Nephron progenitor cell (in vitro differentiated cells): ENCODE measurements at regions not wholly inside any gene's neighbourhood (a gene's known extent, or its start where the extent isn't known, plus 50 kb on each side); places are given as distances from the start of the nearest gene placed in this dataset.

Experiments
- DNase-seq: peaks from one replicate; pipeline ENCODE4 v3.0.0; 2021
- H3K27ac Mint-ChIP-seq: 2 replicates; pipeline ENCODE4 v1.8.0; 2021; ENCODE audit warnings: mild to moderate bottlenecking, moderate library complexity, mixed read lengths
- H3K27me3 Mint-ChIP-seq: 2 replicates; pipeline ENCODE4 v1.8.0; 2021; ENCODE audit warnings: mild to moderate bottlenecking, low read depth, mixed read lengths; ENCODE audit not compliant: poor library complexity
- H3K36me3 Mint-ChIP-seq: 2 replicates; pipeline ENCODE4 v1.8.0; 2021; ENCODE audit warnings: low read depth, mixed read lengths
- H3K4me1 Mint-ChIP-seq: 2 replicates; pipeline ENCODE4 v1.8.0; 2021; ENCODE audit warnings: mixed read lengths
- H3K4me3 Mint-ChIP-seq: 2 replicates; pipeline ENCODE4 v1.8.0; 2021; ENCODE audit warnings: mild to moderate bottlenecking, moderate library complexity, mixed read lengths
- H3K9me3 Mint-ChIP-seq: 2 replicates; pipeline ENCODE4 v1.8.0; 2021; ENCODE audit warnings: mild to moderate bottlenecking, moderate library complexity, mixed read lengths
- CTCF ChIP-seq: fragments of 200-600 bp; sonication (generic); IDR thresholded peaks from 2 replicates; pipeline ENCODE4 v1.5.0; 2021; ENCODE audit warnings: antibody characterized with exemption

GRCh38 chr12:24155042-24155441 lies 205.6 kb upstream of the SOX5 start:
- no peaks in the 10 kb centered on the region for H3K36me3 Mint-ChIP-seq
- H3K4me1 Mint-ChIP-seq: peaks cover 23% of the 10 kb centered on the region
- H3K4me3 Mint-ChIP-seq: no peak overlapping the region
- TF ChIP-seq CTCF: no peak
- DNase-seq: no peak
- H3K27me3 Mint-ChIP-seq: no peaks in the 10 kb centered on the region
- no peak overlapping the region for H3K27ac Mint-ChIP-seq
- no peaks in the 10 kb centered on the region for H3K9me3 Mint-ChIP-seq

GRCh38 chr12:24153079-24153478 lies 203.6 kb upstream of the SOX5 start:
- H3K27ac Mint-ChIP-seq: no peak overlapping the region
- H3K9me3 Mint-ChIP-seq: no peaks in the 10 kb centered on the region
- DNase-seq: no peak
- TF ChIP-seq CTCF: no peak
- H3K27me3 Mint-ChIP-seq: no peaks in the 10 kb centered on the region
- peaks cover 22% of the 10 kb centered on the region for H3K4me1 Mint-ChIP-seq
- H3K4me3 Mint-ChIP-seq: no peak overlapping the region
- no peaks in the 10 kb centered on the region for H3K36me3 Mint-ChIP-seq

- H3K36me3 Mint-ChIP-seq: no peaks in the 10 kb centered on the region
- no peak for DNase-seq
- peaks cover 22% of the 10 kb centered on the region for H3K4me1 Mint-ChIP-seq
- no peak for TF ChIP-seq CTCF
- H3K27ac Mint-ChIP-seq: no peak overlapping the region
- H3K4me3 Mint-ChIP-seq: no peak overlapping the region
- no peaks in the 10 kb centered on the region for H3K27me3 Mint-ChIP-seq
- no peaks in the 10 kb centered on the region for H3K9me3 Mint-ChIP-seq
These were observed 202.8 kb upstream of the SOX5 start for GRCh38 chr12:24152270-24152669.

- Mint-ChIP-seq H3K27ac (no peak overlapping the region), H3K36me3 (peaks cover 13% of the 10 kb centered on the region), H3K4me1 (no peaks in the 10 kb centered on the region), H3K4me3 (no peak overlapping the region), H3K27me3 (no peaks in the 10 kb centered on the region), H3K9me3 (peaks cover 16% of the 10 kb centered on the region)
- DNase-seq: no peak
- TF ChIP-seq CTCF: no peak
These were observed 194.5 kb upstream of the SOX5 start for GRCh38 chr12:24143928-24144327.

GRCh38 chr12:24139035-24139434 lies 189.6 kb upstream of the SOX5 start:
- Mint-ChIP-seq H3K36me3 (peaks cover 11% of the 10 kb centered on the region), H3K4me1 (peaks cover 14% of the 10 kb centered on the region), H3K9me3 (peaks cover 10% of the 10 kb centered on the region), H3K4me3 (no peak overlapping the region), H3K27me3 (peaks cover 3% of the 10 kb centered on the region), H3K27ac (no peak overlapping the region)
- no peak for DNase-seq
- no peak for TF ChIP-seq CTCF

GRCh38 chr12:24138041-24138440 lies 188.6 kb upstream of the SOX5 start:
- Mint-ChIP-seq H3K4me1 (peaks cover 24% of the 10 kb centered on the region), H3K27ac (no peak overlapping the region), H3K36me3 (peaks cover under 1% of the 10 kb centered on the region), H3K27me3 (peaks cover 3% of the 10 kb centered on the region), H3K4me3 (no peak overlapping the region), H3K9me3 (peaks cover under 1% of the 10 kb centered on the region)
- DNase-seq: no peak
- TF ChIP-seq CTCF: no peak
